WTC11 (cell line): ENCODE measurements at regions not wholly inside any gene's neighbourhood (a gene's known extent, or its start where the extent isn't known, plus 50 kb on each side); places are given as distances from the start of the nearest gene placed in this dataset.

ENCODE experiments used
- ATAC-seq: fragments of 200-7000 bp; cut with Tn5 transposase; 2 replicates; pipeline ENCODE4 v1.10.0; 2021; ENCODE audit warnings: mild to moderate bottlenecking, moderate library complexity
- CTCF ChIA-PET: fragments of 300-600 bp; sonication (Branson Sonifier 250); formaldehyde crosslinking; loops from one replicate; lab custom pipeline; 2021; ENCODE audit warnings: antibody characterized with exemption; lab: Charles Lee
- POLR2A ChIA-PET: fragments of 350-600 bp; sonication (Branson Sonifier 250); formaldehyde crosslinking; loops from one replicate; lab custom pipeline; 2021; ENCODE audit warnings: antibody characterized with exemption; lab: Charles Lee
- DNase-seq: peaks from one replicate; pipeline ENCODE4 v3.0.0; 2021; ENCODE audit warnings: low spot score
- H3K27ac Mint-ChIP-seq: 2 replicates; pipeline ENCODE4 v1.8.0; 2021; ENCODE audit warnings: mixed read lengths
- H3K27me3 Mint-ChIP-seq: 2 replicates; pipeline ENCODE4 v1.8.0; 2021; ENCODE audit warnings: low read depth, mild to moderate bottlenecking, moderate library complexity, mixed read lengths
- H3K36me3 Mint-ChIP-seq: 2 replicates; pipeline ENCODE4 v1.8.0; 2021; ENCODE audit warnings: mixed read lengths
- H3K4me1 Mint-ChIP-seq: 2 replicates; pipeline ENCODE4 v1.8.0; 2022; ENCODE audit warnings: mixed read lengths
- H3K4me3 Mint-ChIP-seq: 2 replicates; pipeline ENCODE4 v1.8.0; 2021; ENCODE audit warnings: mild to moderate bottlenecking, moderate library complexity, mixed read lengths
- H3K9me3 Mint-ChIP-seq: 2 replicates; pipeline ENCODE4 v1.8.0; 2021; ENCODE audit warnings: mixed read lengths
- EMX1 ChIP-seq: fragments of 250-450 bp; sonication (Bioruptor Pico); IDR thresholded peaks from 2 replicates; pipeline ENCODE4 v1.8.0; 2021; ENCODE audit warnings: mild to moderate bottlenecking
- ETV6 ChIP-seq: sonication (generic); formaldehyde crosslinking; IDR thresholded peaks from 2 replicates; pipeline ENCODE4 v1.8.1; 2022; ENCODE audit warnings: mild to moderate bottlenecking, missing genetic modification reagents
- HMGA2 ChIP-seq: fragments of 250-450 bp; sonication (Bioruptor Pico); IDR thresholded peaks from 2 replicates; pipeline ENCODE4 v1.4.0; 2021; ENCODE audit warnings: mild to moderate bottlenecking, moderate library complexity
- JAZF1 ChIP-seq: fragments of 250-450 bp; sonication (Bioruptor Pico); IDR thresholded peaks from 2 replicates; pipeline ENCODE4 v1.9.0; 2021; ENCODE audit warnings: moderate library complexity, mild to moderate bottlenecking, inconsistent platforms
- NFATC4 ChIP-seq: fragments of 250-450 bp; sonication (Bioruptor Pico); IDR thresholded peaks from 2 replicates; pipeline ENCODE4 v1.9.0; 2021; ENCODE audit warnings: mild to moderate bottlenecking
- NFYB ChIP-seq: sonication (generic); formaldehyde crosslinking; conservative IDR thresholded peaks from 2 replicates; pipeline ENCODE4 v1.8.0; 2022; ENCODE audit warnings: low read depth, missing genetic modification reagents
- NR1H2 ChIP-seq: sonication (generic); formaldehyde crosslinking; IDR thresholded peaks from 2 replicates; pipeline ENCODE4 v1.9.0; 2021; ENCODE audit warnings: mild to moderate bottlenecking, moderate library complexity, missing genetic modification reagents
- SP1 ChIP-seq: sonication (generic); formaldehyde crosslinking; conservative IDR thresholded peaks from 2 replicates; pipeline ENCODE4 v1.8.1; 2022; ENCODE audit warnings: missing genetic modification reagents
- ZNF138 ChIP-seq: sonication (generic); formaldehyde crosslinking; conservative IDR thresholded peaks from 2 replicates; pipeline ENCODE4 v1.8.1; 2022; ENCODE audit warnings: mild to moderate bottlenecking, moderate library complexity, missing genetic modification reagents
- ZNF396 ChIP-seq: fragments of 250-450 bp; sonication (Bioruptor Pico); IDR thresholded peaks from 2 replicates; pipeline ENCODE4 v1.8.0; 2021; ENCODE audit warnings: mild to moderate bottlenecking, moderate library complexity, borderline replicate concordance
- TF ChIP-seq, protein P1 (sequence below): sonication (generic); formaldehyde crosslinking; conservative IDR thresholded peaks from 2 replicates; pipeline ENCODE4 v1.8.1; 2023; ENCODE audit warnings: mild to moderate bottlenecking, low read depth, missing genetic modification reagents, moderate library complexity
- TF ChIP-seq, protein P2 (sequence below): sonication (generic); formaldehyde crosslinking; IDR thresholded peaks from 2 replicates; pipeline ENCODE4 v1.8.0; 2022; ENCODE audit warnings: mild to moderate bottlenecking, missing genetic modification reagents
- TF ChIP-seq, protein P3 (sequence below): sonication (generic); formaldehyde crosslinking; IDR thresholded peaks from 2 replicates; pipeline ENCODE4 v1.8.1; 2023; ENCODE audit warnings: mild to moderate bottlenecking, missing genetic modification reagents
- TF ChIP-seq, protein P4 (sequence below): fragments of 250-450 bp; sonication (Bioruptor Pico); IDR thresholded peaks from 2 replicates; pipeline ENCODE4 v2.1.2; 2022; ENCODE audit warnings: mild to moderate bottlenecking, moderate library complexity
- TF ChIP-seq, protein P5 (sequence below): sonication (generic); formaldehyde crosslinking; IDR thresholded peaks from 2 replicates; pipeline ENCODE4 v1.8.0; 2023; ENCODE audit warnings: mild to moderate bottlenecking, missing genetic modification reagents

DNA sequence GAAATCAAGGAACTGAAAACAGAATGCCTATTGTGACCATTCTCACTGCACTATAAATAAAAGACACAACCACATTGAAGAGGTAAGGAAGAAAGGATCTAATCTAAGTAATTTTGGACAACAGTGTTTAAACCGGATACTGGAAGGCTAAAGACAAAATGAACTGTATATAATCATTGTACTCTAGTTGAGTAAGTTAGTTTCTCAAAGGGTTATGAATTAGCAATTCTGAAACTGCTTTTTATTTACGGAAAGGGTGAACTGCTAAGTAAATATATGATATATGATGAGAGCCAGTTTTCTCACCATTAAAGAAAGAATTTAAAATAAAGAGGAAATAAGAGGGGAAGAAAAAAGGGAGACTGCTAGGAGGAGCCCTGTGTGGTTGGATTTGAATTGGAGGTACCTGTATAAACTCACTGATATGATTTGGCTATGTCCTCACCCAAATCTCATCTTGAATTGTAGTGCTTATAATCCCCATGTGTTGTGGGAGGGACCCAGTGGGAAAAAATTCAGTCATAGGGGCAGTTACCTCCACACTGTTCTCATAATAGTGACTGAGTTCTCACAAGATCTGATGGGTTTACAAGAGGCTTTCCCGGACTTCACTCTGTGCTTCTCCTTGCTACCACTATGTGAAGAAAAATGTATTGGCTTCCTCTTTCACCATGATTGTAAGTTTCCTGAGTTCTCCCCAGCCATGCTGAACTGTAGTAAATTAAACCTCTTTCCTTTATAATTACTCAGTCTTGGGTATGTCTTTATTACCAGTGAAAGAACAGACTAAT, 607.7 kb downstream of the PYDC2 start:
- CTCF ChIA-PET = no interaction called here
- no peak for ATAC-seq
- no peaks in the 10 kb centered on the region for H3K27me3 Mint-ChIP-seq

More for the DNA sequence above, 607.7 kb downstream of the PYDC2 start:
- no peak overlapping the region for H3K4me3 Mint-ChIP-seq
- H3K27ac Mint-ChIP-seq = no peak overlapping the region
- TF ChIP-seq HMGA2 (CRISPR knock-in tag) (no peak), SP1 (no peak), NFATC4 (no peak), JAZF1 (CRISPR knock-in tag) (no peak), ZNF396 (CRISPR knock-in tag) (no peak), ETV6 (CRISPR knock-in tag) (no peak), NFYB (CRISPR knock-in tag) (no peak), EMX1 (CRISPR knock-in tag) (no peak), NR1H2 (no peak), ZNF138 (CRISPR knock-in tag) (no peak)
- TF ChIP-seq, protein P1, sequence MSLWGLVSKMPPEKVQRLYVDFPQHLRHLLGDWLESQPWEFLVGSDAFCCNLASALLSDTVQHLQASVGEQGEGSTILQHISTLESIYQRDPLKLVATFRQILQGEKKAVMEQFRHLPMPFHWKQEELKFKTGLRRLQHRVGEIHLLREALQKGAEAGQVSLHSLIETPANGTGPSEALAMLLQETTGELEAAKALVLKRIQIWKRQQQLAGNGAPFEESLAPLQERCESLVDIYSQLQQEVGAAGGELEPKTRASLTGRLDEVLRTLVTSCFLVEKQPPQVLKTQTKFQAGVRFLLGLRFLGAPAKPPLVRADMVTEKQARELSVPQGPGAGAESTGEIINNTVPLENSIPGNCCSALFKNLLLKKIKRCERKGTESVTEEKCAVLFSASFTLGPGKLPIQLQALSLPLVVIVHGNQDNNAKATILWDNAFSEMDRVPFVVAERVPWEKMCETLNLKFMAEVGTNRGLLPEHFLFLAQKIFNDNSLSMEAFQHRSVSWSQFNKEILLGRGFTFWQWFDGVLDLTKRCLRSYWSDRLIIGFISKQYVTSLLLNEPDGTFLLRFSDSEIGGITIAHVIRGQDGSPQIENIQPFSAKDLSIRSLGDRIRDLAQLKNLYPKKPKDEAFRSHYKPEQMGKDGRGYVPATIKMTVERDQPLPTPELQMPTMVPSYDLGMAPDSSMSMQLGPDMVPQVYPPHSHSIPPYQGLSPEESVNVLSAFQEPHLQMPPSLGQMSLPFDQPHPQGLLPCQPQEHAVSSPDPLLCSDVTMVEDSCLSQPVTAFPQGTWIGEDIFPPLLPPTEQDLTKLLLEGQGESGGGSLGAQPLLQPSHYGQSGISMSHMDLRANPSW = no peak
- TF ChIP-seq, protein P2, sequence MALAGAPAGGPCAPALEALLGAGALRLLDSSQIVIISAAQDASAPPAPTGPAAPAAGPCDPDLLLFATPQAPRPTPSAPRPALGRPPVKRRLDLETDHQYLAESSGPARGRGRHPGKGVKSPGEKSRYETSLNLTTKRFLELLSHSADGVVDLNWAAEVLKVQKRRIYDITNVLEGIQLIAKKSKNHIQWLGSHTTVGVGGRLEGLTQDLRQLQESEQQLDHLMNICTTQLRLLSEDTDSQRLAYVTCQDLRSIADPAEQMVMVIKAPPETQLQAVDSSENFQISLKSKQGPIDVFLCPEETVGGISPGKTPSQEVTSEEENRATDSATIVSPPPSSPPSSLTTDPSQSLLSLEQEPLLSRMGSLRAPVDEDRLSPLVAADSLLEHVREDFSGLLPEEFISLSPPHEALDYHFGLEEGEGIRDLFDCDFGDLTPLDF (CRISPR knock-in tag) = no peak
- TF ChIP-seq, protein P3, sequence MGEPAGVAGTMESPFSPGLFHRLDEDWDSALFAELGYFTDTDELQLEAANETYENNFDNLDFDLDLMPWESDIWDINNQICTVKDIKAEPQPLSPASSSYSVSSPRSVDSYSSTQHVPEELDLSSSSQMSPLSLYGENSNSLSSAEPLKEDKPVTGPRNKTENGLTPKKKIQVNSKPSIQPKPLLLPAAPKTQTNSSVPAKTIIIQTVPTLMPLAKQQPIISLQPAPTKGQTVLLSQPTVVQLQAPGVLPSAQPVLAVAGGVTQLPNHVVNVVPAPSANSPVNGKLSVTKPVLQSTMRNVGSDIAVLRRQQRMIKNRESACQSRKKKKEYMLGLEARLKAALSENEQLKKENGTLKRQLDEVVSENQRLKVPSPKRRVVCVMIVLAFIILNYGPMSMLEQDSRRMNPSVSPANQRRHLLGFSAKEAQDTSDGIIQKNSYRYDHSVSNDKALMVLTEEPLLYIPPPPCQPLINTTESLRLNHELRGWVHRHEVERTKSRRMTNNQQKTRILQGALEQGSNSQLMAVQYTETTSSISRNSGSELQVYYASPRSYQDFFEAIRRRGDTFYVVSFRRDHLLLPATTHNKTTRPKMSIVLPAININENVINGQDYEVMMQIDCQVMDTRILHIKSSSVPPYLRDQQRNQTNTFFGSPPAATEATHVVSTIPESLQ (CRISPR knock-in tag) = no peak
- TF ChIP-seq, protein P4, sequence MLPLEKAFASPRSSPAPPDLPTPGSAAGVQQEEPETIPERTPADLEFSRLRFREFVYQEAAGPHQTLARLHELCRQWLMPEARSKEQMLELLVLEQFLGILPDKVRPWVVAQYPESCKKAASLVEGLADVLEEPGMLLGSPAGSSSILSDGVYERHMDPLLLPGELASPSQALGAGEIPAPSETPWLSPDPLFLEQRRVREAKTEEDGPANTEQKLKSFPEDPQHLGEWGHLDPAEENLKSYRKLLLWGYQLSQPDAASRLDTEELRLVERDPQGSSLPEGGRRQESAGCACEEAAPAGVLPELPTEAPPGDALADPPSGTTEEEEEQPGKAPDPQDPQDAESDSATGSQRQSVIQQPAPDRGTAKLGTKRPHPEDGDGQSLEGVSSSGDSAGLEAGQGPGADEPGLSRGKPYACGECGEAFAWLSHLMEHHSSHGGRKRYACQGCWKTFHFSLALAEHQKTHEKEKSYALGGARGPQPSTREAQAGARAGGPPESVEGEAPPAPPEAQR (CRISPR knock-in tag) = no peak
- TF ChIP-seq, protein P5, sequence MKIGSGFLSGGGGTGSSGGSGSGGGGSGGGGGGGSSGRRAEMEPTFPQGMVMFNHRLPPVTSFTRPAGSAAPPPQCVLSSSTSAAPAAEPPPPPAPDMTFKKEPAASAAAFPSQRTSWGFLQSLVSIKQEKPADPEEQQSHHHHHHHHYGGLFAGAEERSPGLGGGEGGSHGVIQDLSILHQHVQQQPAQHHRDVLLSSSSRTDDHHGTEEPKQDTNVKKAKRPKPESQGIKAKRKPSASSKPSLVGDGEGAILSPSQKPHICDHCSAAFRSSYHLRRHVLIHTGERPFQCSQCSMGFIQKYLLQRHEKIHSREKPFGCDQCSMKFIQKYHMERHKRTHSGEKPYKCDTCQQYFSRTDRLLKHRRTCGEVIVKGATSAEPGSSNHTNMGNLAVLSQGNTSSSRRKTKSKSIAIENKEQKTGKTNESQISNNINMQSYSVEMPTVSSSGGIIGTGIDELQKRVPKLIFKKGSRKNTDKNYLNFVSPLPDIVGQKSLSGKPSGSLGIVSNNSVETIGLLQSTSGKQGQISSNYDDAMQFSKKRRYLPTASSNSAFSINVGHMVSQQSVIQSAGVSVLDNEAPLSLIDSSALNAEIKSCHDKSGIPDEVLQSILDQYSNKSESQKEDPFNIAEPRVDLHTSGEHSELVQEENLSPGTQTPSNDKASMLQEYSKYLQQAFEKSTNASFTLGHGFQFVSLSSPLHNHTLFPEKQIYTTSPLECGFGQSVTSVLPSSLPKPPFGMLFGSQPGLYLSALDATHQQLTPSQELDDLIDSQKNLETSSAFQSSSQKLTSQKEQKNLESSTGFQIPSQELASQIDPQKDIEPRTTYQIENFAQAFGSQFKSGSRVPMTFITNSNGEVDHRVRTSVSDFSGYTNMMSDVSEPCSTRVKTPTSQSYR (CRISPR knock-in tag) = no peak
- no peaks in the 10 kb centered on the region for H3K9me3 Mint-ChIP-seq
- POLR2A ChIA-PET = no interaction called here
- H3K4me1 Mint-ChIP-seq = peaks cover 25% of the 10 kb centered on the region
- DNase-seq = no peak
- no peaks in the 10 kb centered on the region for H3K36me3 Mint-ChIP-seq
